ENCODE measurements at regions not wholly inside any gene's neighbourhood (a gene's known extent, or its start where the extent isn't known, plus 50 kb on each side); places are given as distances from the start of the nearest gene placed in this dataset.
"Not testable (repeated sequence)": the region's sequence is repeated elsewhere in the genome, so short reads cannot be mapped to it uniquely, and the experiment has no call there.

- peak; percentile 76 for DNase-seq (ENCODE audit: low spot score)
Measured at GRCh38 chr3:191076903-191077552, 122.0 kb upstream of the OSTN start.

GRCh38 chr3:191074511-191074910 lies 124.5 kb upstream of the OSTN start:
- DNase-seq (ENCODE audit: low spot score): no peak

- DNase-seq (ENCODE audit: low spot score): no peak
Measured at GRCh38 chr3:191070762-191071403, 128.2 kb upstream of the OSTN start.

- DNase-seq (ENCODE audit: low spot score): no peak
Measured at GRCh38 chr3:191070201-191070600, 128.8 kb upstream of the OSTN start.

GRCh38 chr3:191068946-191069813 lies 129.9 kb upstream of the OSTN start:
- DNase-seq (ENCODE audit: low spot score): no peak

GRCh38 chr3:191066669-191067068 lies 132.4 kb upstream of the OSTN start:
- DNase-seq (ENCODE audit: low spot score): no peak

- DNase-seq (ENCODE audit: low spot score): no peak
Measured at GRCh38 chr3:191065181-191065805, 133.7 kb upstream of the OSTN start.

GRCh38 chr3:191051037-191051436 lies 148.0 kb upstream of the OSTN start:
- no peak for DNase-seq (ENCODE audit: low spot score)

- no peak for DNase-seq (ENCODE audit: low spot score)
Measured at GRCh38 chr3:191047930-191048329, 151.1 kb upstream of the OSTN start.

- no peak for DNase-seq (ENCODE audit: low spot score)
Measured at GRCh38 chr3:191030929-191031328, 168.1 kb upstream of the OSTN start.

- DNase-seq (ENCODE audit: low spot score): no peak
Measured at GRCh38 chr3:191030491-191030890, 168.0 kb upstream of the GMNC start.

GRCh38 chr3:191026746-191027145 lies 164.3 kb upstream of the GMNC start:
- no peak for DNase-seq (ENCODE audit: low spot score)

- DNase-seq (ENCODE audit: low spot score): no peak
Measured at GRCh38 chr3:191020730-191021396, 158.4 kb upstream of the GMNC start.

- DNase-seq (ENCODE audit: low spot score): no peak
Measured at GRCh38 chr3:191019855-191020254, 157.4 kb upstream of the GMNC start.

GRCh38 chr3:191015960-191016359 lies 153.5 kb upstream of the GMNC start:
- DNase-seq (ENCODE audit: low spot score): not testable (repeated sequence)

GRCh38 chr3:191008074-191008473 lies 145.6 kb upstream of the GMNC start:
- DNase-seq (ENCODE audit: low spot score): no peak

GRCh38 chr3:191005790-191006189 lies 143.3 kb upstream of the GMNC start:
- no peak for DNase-seq (ENCODE audit: low spot score)

GRCh38 chr3:191003742-191004141 lies 141.2 kb upstream of the GMNC start:
- no peak for DNase-seq (ENCODE audit: low spot score)

GRCh38 chr3:190996181-190996775 lies 133.8 kb upstream of the GMNC start:
- no peak for DNase-seq (ENCODE audit: low spot score)

GRCh38 chr3:190995156-190995555 lies 132.7 kb upstream of the GMNC start:
- DNase-seq (ENCODE audit: low spot score): no peak

GRCh38 chr3:190990898-190991297 lies 128.4 kb upstream of the GMNC start:
- DNase-seq (ENCODE audit: low spot score): no peak

All from mesenteric fat pad (tissue), 1 donor.